SK-N-SH (cell line): ENCODE measurements at regions not wholly inside any gene's neighbourhood (a gene's known extent, or its start where the extent isn't known, plus 50 kb on each side); places are given as distances from the start of the nearest gene placed in this dataset.

ENCODE experiments used
- CTCF ChIP-seq: fragments of 200-600 bp; sonication (generic); IDR thresholded peaks from 2 replicates; pipeline ENCODE4 v1.6.1; 2017; ENCODE audit warnings: antibody characterized with exemption, mild to moderate bottlenecking, moderate library complexity
- EZH2phosphoT487 ChIP-seq: fragments of 200-600 bp; sonication (generic); IDR thresholded peaks from 2 replicates; pipeline ENCODE4 v1.6.1; 2017; ENCODE audit warnings: low read depth, mixed run types, mild to moderate bottlenecking, antibody characterized with exemption, moderate library complexity, borderline replicate concordance
- FOSL2 ChIP-seq: IDR thresholded peaks from 2 replicates; pipeline ENCODE4 v1.4.0; 2012; ENCODE audit warnings: low read depth, mild to moderate bottlenecking, moderate library complexity, borderline replicate concordance
- MAX ChIP-seq: IDR thresholded peaks from 2 replicates; pipeline ENCODE4 v1.4.0; 2012; ENCODE audit warnings: low read depth
- MEF2A ChIP-seq: IDR thresholded peaks from 2 replicates; pipeline ENCODE4 v1.4.0; 2012; ENCODE audit warnings: low read depth, borderline replicate concordance
- NFIC ChIP-seq: IDR thresholded peaks from 2 replicates; pipeline ENCODE4 v1.4.0; 2012; ENCODE audit warnings: borderline replicate concordance
- POLR2AphosphoS5 ChIP-seq: IDR thresholded peaks from 2 replicates; pipeline ENCODE4 v1.6.1; 2012; ENCODE audit warnings: low read depth, low read length
- REST ChIP-seq: IDR thresholded peaks from 2 replicates; pipeline ENCODE4 v1.6.1; 2012; ENCODE audit warnings: mild to moderate bottlenecking, low read depth, low read length, moderate library complexity
- RFX5 ChIP-seq: IDR thresholded peaks from 2 replicates; pipeline ENCODE4 v1.6.1; 2012; ENCODE audit warnings: mild to moderate bottlenecking, improper control_type of control experiment, low read length
- SMC3 ChIP-seq: IDR thresholded peaks from 2 replicates; pipeline ENCODE4 v1.6.1; 2012; ENCODE audit warnings: low read depth, low read length, improper control_type of control experiment
- TAF1 ChIP-seq: IDR thresholded peaks from 2 replicates; pipeline ENCODE4 v1.6.1; 2012; ENCODE audit warnings: low read depth, mild to moderate bottlenecking, low read length, moderate library complexity, borderline replicate concordance
- YY1 ChIP-seq: IDR thresholded peaks from 2 replicates; pipeline ENCODE4 v1.4.0; 2012; ENCODE audit warnings: low read depth, mild to moderate bottlenecking

- no peak for TF ChIP-seq RFX5
- no peak for TF ChIP-seq CTCF
- no peak for TF ChIP-seq YY1
- no peak for TF ChIP-seq POLR2AphosphoS5
- TF ChIP-seq MEF2A, result no peak
- no peak for TF ChIP-seq FOSL2
- no peak for TF ChIP-seq NFIC
- TF ChIP-seq SMC3, result no peak
- no peak for TF ChIP-seq EZH2phosphoT487
- no peak for TF ChIP-seq REST
- TF ChIP-seq MAX, result no peak
- no peak for TF ChIP-seq TAF1
Measured at GRCh38 chr2:19494241-19494640, 135.8 kb upstream of the OSR1 start.
